ENCODE measurements at regions not wholly inside any gene's neighbourhood (a gene's known extent, or its start where the extent isn't known, plus 50 kb on each side); places are given as distances from the start of the nearest gene placed in this dataset.

GRCh38 chr3:8317661-8318649, 183.7 kb upstream of the LMCD1 start:
- Histone ChIP-seq H4K20me1 (ENCODE audit: insufficient read depth) (no peaks in the 10 kb centered on the region), H3K4me1 (ENCODE audit: low read depth, poor library complexity, severe bottlenecking) (no peaks in the 10 kb centered on the region), H3K27ac (no peak overlapping the region), H3K4me2 (no peak overlapping the region), H3K4me3 (IDR thresholded peaks at IDR 0.05; ENCODE audit: insufficient read depth, low read depth, low read length) (no peak overlapping the region), H3K9ac (no peak overlapping the region), H3K36me3 (ENCODE audit: insufficient read depth) (no peaks in the 10 kb centered on the region), H3K79me2 (ENCODE audit: insufficient read depth, low read depth) (no peaks in the 10 kb centered on the region), H3K27me3 (ENCODE audit: insufficient read depth, low read depth) (no peaks in the 10 kb centered on the region), H2AFZ (ENCODE audit: low read depth) (no peak overlapping the region)
- TF ChIP-seq CTCF (conservative IDR thresholded peaks at IDR 0.05; ENCODE audit: low read depth, low read length): no peak

GRCh38 chr3:8319935-8320634, 181.5 kb upstream of the LMCD1 start:
- Histone ChIP-seq H2AFZ (ENCODE audit: low read depth) (no peak overlapping the region), H3K79me2 (ENCODE audit: insufficient read depth, low read depth) (no peaks in the 10 kb centered on the region), H3K27me3 (ENCODE audit: insufficient read depth, low read depth) (no peaks in the 10 kb centered on the region), H3K4me1 (ENCODE audit: low read depth, poor library complexity, severe bottlenecking) (peaks cover 5% of the 10 kb centered on the region), H3K4me2 (no peak overlapping the region), H3K36me3 (ENCODE audit: insufficient read depth) (no peaks in the 10 kb centered on the region), H3K9ac (no peak overlapping the region), H3K27ac (no peak overlapping the region), H3K4me3 (IDR thresholded peaks at IDR 0.05; ENCODE audit: insufficient read depth, low read depth, low read length) (no peak overlapping the region), H4K20me1 (ENCODE audit: insufficient read depth) (no peaks in the 10 kb centered on the region)
- no peak for TF ChIP-seq CTCF (conservative IDR thresholded peaks at IDR 0.05; ENCODE audit: low read depth, low read length)

GRCh38 chr3:8320711-8321458, 180.7 kb upstream of the LMCD1 start:
- no peaks in the 10 kb centered on the region for H3K36me3 ChIP-seq (ENCODE audit: insufficient read depth)
- H3K4me3 ChIP-seq (IDR thresholded peaks at IDR 0.05; ENCODE audit: insufficient read depth, low read depth, low read length): no peak overlapping the region
- no peaks in the 10 kb centered on the region for H3K79me2 ChIP-seq (ENCODE audit: insufficient read depth, low read depth)
- no peaks in the 10 kb centered on the region for H4K20me1 ChIP-seq (ENCODE audit: insufficient read depth)
- no peak overlapping the region for H3K27ac ChIP-seq
- no peak for TF ChIP-seq CTCF (conservative IDR thresholded peaks at IDR 0.05; ENCODE audit: low read depth, low read length)
- peaks cover 5% of the 10 kb centered on the region for H3K4me1 ChIP-seq (ENCODE audit: low read depth, poor library complexity, severe bottlenecking)
- H3K27me3 ChIP-seq (ENCODE audit: insufficient read depth, low read depth): no peaks in the 10 kb centered on the region
- no peak overlapping the region for H3K9ac ChIP-seq
- no peak overlapping the region for H2AFZ ChIP-seq (ENCODE audit: low read depth)
- no peak overlapping the region for H3K4me2 ChIP-seq

GRCh38 chr3:8324747-8325146, 176.9 kb upstream of the LMCD1 start:
- no peak overlapping the region for H2AFZ ChIP-seq (ENCODE audit: low read depth)
- no peaks in the 10 kb centered on the region for H3K27me3 ChIP-seq (ENCODE audit: insufficient read depth, low read depth)
- no peaks in the 10 kb centered on the region for H3K79me2 ChIP-seq (ENCODE audit: insufficient read depth, low read depth)
- H3K4me2 ChIP-seq: no peak overlapping the region
- H4K20me1 ChIP-seq (ENCODE audit: insufficient read depth): no peaks in the 10 kb centered on the region
- H3K36me3 ChIP-seq (ENCODE audit: insufficient read depth): no peaks in the 10 kb centered on the region
- peak; percentile 61 for TF ChIP-seq CTCF (conservative IDR thresholded peaks at IDR 0.05; ENCODE audit: low read depth, low read length)
- no peak overlapping the region for H3K27ac ChIP-seq
- H3K4me3 ChIP-seq (IDR thresholded peaks at IDR 0.05; ENCODE audit: insufficient read depth, low read depth, low read length): no peak overlapping the region
- H3K9ac ChIP-seq: no peak overlapping the region
- peaks cover 5% of the 10 kb centered on the region for H3K4me1 ChIP-seq (ENCODE audit: low read depth, poor library complexity, severe bottlenecking)

All from KMS-11 (cell line).